ENCODE measurements at regions not wholly inside any gene's neighbourhood (a gene's known extent, or its start where the extent isn't known, plus 50 kb on each side); places are given as distances from the start of the nearest gene placed in this dataset.

GRCh38 chr4:3384391-3384770 is 57.4 kb upstream of the HGFAC start:
- TF ChIP-seq CREB1 (IDR thresholded peaks at IDR 0.05; ENCODE audit: low read depth) (no peak), YY1 (IDR thresholded peaks at IDR 0.05; ENCODE audit: low read depth) (no peak), TEAD4 (IDR thresholded peaks at IDR 0.05) (no peak), REST (IDR thresholded peaks at IDR 0.05; ENCODE audit: low read depth) (no peak), NFIC (IDR thresholded peaks at IDR 0.05) (no peak), EP300 (IDR thresholded peaks at IDR 0.05; ENCODE audit: borderline replicate concordance) (no peak), EGR1 (IDR thresholded peaks at IDR 0.05) (no peak), TAF1 (IDR thresholded peaks at IDR 0.05; ENCODE audit: low read depth) (no peak), ZBTB7A (IDR thresholded peaks at IDR 0.05; ENCODE audit: low read depth) (no peak), FOXM1 (IDR thresholded peaks at IDR 0.05; ENCODE audit: borderline replicate concordance, low read depth) (no peak), TCF12 (IDR thresholded peaks at IDR 0.05; ENCODE audit: low read depth) (no peak), USF1 (IDR thresholded peaks at IDR 0.05) (no peak)

GRCh38 chr4:3384771-3385710 is 56.7 kb upstream of the HGFAC start:
- no peak for TF ChIP-seq FOXM1 (IDR thresholded peaks at IDR 0.05; ENCODE audit: borderline replicate concordance, low read depth)
- no peak for TF ChIP-seq EP300 (IDR thresholded peaks at IDR 0.05; ENCODE audit: borderline replicate concordance)
- TF ChIP-seq EGR1 (IDR thresholded peaks at IDR 0.05) = no peak
- no peak for TF ChIP-seq CREB1 (IDR thresholded peaks at IDR 0.05; ENCODE audit: low read depth)
- no peak for TF ChIP-seq ZBTB7A (IDR thresholded peaks at IDR 0.05; ENCODE audit: low read depth)
- no peak for TF ChIP-seq RAD21 (IDR thresholded peaks at IDR 0.05; ENCODE audit: low read depth)
- no peak for TF ChIP-seq TEAD4 (IDR thresholded peaks at IDR 0.05)
- no peak for TF ChIP-seq MAX (IDR thresholded peaks at IDR 0.05)
- no peak for TF ChIP-seq REST (IDR thresholded peaks at IDR 0.05; ENCODE audit: low read depth)
- no peak for TF ChIP-seq CEBPB (IDR thresholded peaks at IDR 0.05)
- no peak for TF ChIP-seq YY1 (IDR thresholded peaks at IDR 0.05; ENCODE audit: low read depth)
- TF ChIP-seq NFIC (IDR thresholded peaks at IDR 0.05) = no peak
- TF ChIP-seq USF1 (IDR thresholded peaks at IDR 0.05) = no peak
- no peak for TF ChIP-seq TCF12 (IDR thresholded peaks at IDR 0.05; ENCODE audit: low read depth)
- no peak for TF ChIP-seq TAF1 (IDR thresholded peaks at IDR 0.05; ENCODE audit: low read depth)

GRCh38 chr4:3385711-3386420 is 55.9 kb upstream of the HGFAC start:
- TF ChIP-seq MAX (IDR thresholded peaks at IDR 0.05) (no peak), YY1 (IDR thresholded peaks at IDR 0.05; ENCODE audit: low read depth) (no peak), EP300 (IDR thresholded peaks at IDR 0.05; ENCODE audit: borderline replicate concordance) (no peak), TCF12 (IDR thresholded peaks at IDR 0.05; ENCODE audit: low read depth) (no peak), REST (IDR thresholded peaks at IDR 0.05; ENCODE audit: low read depth) (no peak), EGR1 (IDR thresholded peaks at IDR 0.05) (no peak), NFIC (IDR thresholded peaks at IDR 0.05) (no peak), FOXM1 (IDR thresholded peaks at IDR 0.05; ENCODE audit: borderline replicate concordance, low read depth) (no peak), TEAD4 (IDR thresholded peaks at IDR 0.05) (no peak), CREB1 (IDR thresholded peaks at IDR 0.05; ENCODE audit: low read depth) (no peak), USF1 (IDR thresholded peaks at IDR 0.05) (no peak), RAD21 (IDR thresholded peaks at IDR 0.05; ENCODE audit: low read depth) (no peak), ZBTB7A (IDR thresholded peaks at IDR 0.05; ENCODE audit: low read depth) (no peak), TAF1 (IDR thresholded peaks at IDR 0.05; ENCODE audit: low read depth) (no peak), CEBPB (IDR thresholded peaks at IDR 0.05) (no peak)

Data from Ishikawa (cell line).